Suprapubic skin (tissue), 4 donors: ENCODE measurements at regions not wholly inside any gene's neighbourhood (a gene's known extent, or its start where the extent isn't known, plus 50 kb on each side); places are given as distances from the start of the nearest gene placed in this dataset.

Source experiments
- EP300 ChIP-seq: sonication (generic); formaldehyde crosslinking; IDR thresholded peaks from one replicate; pipeline ENCODE4 v1.6.1; 2017; ENCODE audit warnings: antibody characterized with exemption
- POLR2A ChIP-seq, 2 donors: fragments of 450-650 bp; IDR thresholded peaks; one replicate each; pipeline ENCODE4 v1.6.1; 2017; ENCODE audit warnings: antibody characterized with exemption in 2 of 2, mild to moderate bottlenecking in 2 of 2, moderate library complexity in 2 of 2
- POLR2AphosphoS5 ChIP-seq, 3 donors: sonication (generic); formaldehyde crosslinking; IDR thresholded peaks; one replicate each; pipeline ENCODE4 v1.6.1; 2017; ENCODE audit warnings: antibody characterized with exemption in 3 of 3
- TF ChIP-seq, protein P1 (sequence below), 2 donors: fragments of 200-600 bp in 1 of 2; fragments of 450-650 bp in 1 of 2; sonication (generic) in 1 of 2; IDR thresholded peaks; one replicate each; pipeline ENCODE4 v1.5.1; 2016 to 2019; ENCODE audit warnings: antibody characterized with exemption in 2 of 2, mild to moderate bottlenecking in 1 of 2, moderate library complexity in 1 of 2

DNA sequence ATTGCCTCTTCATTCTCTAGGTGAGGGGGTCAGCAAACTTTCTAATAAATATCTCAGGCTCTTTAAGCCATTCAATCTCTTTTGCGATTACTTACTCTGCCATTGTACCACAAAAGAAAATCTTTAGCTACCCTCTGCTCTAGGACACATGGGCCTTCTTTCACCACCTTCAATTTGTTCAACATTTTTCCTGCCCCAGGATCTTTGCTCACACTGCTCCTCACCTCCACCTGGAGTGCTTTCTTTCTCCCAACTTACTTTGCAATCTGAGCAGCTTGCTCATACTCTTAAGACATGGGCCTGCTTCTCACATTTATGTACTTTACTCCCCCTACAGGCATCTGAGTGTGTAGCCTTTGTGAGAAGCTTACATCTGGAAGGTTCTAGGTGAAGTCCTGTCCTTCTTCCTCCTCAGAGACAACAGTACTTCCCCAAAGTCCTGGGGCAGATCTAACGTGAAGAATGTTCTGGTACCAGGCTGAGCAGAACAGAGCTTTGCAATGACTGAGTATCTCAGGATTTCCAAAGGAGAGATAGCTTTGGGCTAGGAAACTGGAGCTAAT, 55.0 kb upstream of the PRDM5 start:
- no peak for TF ChIP-seq POLR2AphosphoS5 (IDR thresholded peaks at IDR 0.05)
- no peak for TF ChIP-seq EP300
- TF ChIP-seq, protein P1, sequence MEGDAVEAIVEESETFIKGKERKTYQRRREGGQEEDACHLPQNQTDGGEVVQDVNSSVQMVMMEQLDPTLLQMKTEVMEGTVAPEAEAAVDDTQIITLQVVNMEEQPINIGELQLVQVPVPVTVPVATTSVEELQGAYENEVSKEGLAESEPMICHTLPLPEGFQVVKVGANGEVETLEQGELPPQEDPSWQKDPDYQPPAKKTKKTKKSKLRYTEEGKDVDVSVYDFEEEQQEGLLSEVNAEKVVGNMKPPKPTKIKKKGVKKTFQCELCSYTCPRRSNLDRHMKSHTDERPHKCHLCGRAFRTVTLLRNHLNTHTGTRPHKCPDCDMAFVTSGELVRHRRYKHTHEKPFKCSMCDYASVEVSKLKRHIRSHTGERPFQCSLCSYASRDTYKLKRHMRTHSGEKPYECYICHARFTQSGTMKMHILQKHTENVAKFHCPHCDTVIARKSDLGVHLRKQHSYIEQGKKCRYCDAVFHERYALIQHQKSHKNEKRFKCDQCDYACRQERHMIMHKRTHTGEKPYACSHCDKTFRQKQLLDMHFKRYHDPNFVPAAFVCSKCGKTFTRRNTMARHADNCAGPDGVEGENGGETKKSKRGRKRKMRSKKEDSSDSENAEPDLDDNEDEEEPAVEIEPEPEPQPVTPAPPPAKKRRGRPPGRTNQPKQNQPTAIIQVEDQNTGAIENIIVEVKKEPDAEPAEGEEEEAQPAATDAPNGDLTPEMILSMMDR (IDR thresholded peaks at IDR 0.05), result peak in 1 of 2 donors; percentile 33
- no peak for TF ChIP-seq POLR2A (IDR thresholded peaks at IDR 0.05)
